Peyer's patch (tissue), 4 donors: ENCODE measurements at regions not wholly inside any gene's neighbourhood (a gene's known extent, or its start where the extent isn't known, plus 50 kb on each side); places are given as distances from the start of the nearest gene placed in this dataset.
"Not testable (repeated sequence)": the region's sequence is repeated elsewhere in the genome, so short reads cannot be mapped to it uniquely, and the experiment has no call there.

Experiments used
- CTCF ChIP-seq, 6 experiments: fragments of 450-650 bp in 4 of 6; fragments of 200-600 bp in 2 of 6; sonication (generic) in 1 of 6; IDR thresholded peaks; one replicate each; pipeline ENCODE4 v1.5.1; 2017 to 2019; ENCODE audit warnings: antibody characterized with exemption in 6 of 6, mild to moderate bottlenecking in 3 of 6, moderate library complexity in 1 of 6
- POLR2A ChIP-seq, 2 donors: fragments of 450-650 bp; IDR thresholded peaks; one replicate each; pipeline ENCODE4 v1.5.1; 2017; ENCODE audit warnings: antibody characterized with exemption in 2 of 2, mild to moderate bottlenecking in 2 of 2, moderate library complexity in 2 of 2

GRCh38 chr21:23806966-23807548, 1800.2 kb downstream of the MRPL39 start:
- TF ChIP-seq POLR2A, CTCF (IDR thresholded peaks at IDR 0.05): not testable (repeated sequence)
